GM12878 (cell line): ENCODE measurements at regions not wholly inside any gene's neighbourhood (a gene's known extent, or its start where the extent isn't known, plus 50 kb on each side); places are given as distances from the start of the nearest gene placed in this dataset.

Source experiments
- ATAC-seq: fragments of 200-7000 bp; cut with Tn5 transposase; 3 replicates; pipeline ENCODE4 v1.9.1; 2020; ENCODE audit warnings: mild to moderate bottlenecking, moderate library complexity
- BruUV-seq: library from RNA; stranded (reverse); fragments of 400-500 nt; replicated peaks from 2 replicates; lab custom pipeline; 2021; lab: Mats Ljungman, UMichigan
- CTCF ChIA-PET: fragments of 300-600 bp; sonication (Branson Sonifier 250); formaldehyde crosslinking; extraction: SDS; loops from one replicate; lab custom pipeline; 2021; ENCODE audit warnings: inconsistent platforms; lab: Yijun Ruan, JAX
- POLR2A ChIA-PET: fragments of 350-600 bp; formaldehyde crosslinking; extraction: SDS; loops from one replicate; lab custom pipeline; 2021; ENCODE audit warnings: inconsistent platforms; lab: Charles Lee
- RAD21 ChIA-PET: fragments of 300-600 bp; sonication (Branson Sonifier 250); formaldehyde crosslinking; loops from one replicate; lab custom pipeline; 2023; ENCODE audit warnings: antibody characterized with exemption; ENCODE audit not compliant: unreplicated experiment; lab: Charles Lee
- SMC1A ChIA-PET: fragments of 300-600 bp; sonication (Branson Sonifier 250); formaldehyde crosslinking; loops from one replicate; lab custom pipeline; 2023; ENCODE audit not compliant: unreplicated experiment, uncharacterized antibody; lab: Charles Lee
- DNase-seq: peaks from one replicate; pipeline ENCODE4 v3.0.0-alpha.2; 2011; ENCODE audit warnings: low read depth, low spot score
- FAIRE-seq: peaks from 3 replicates; lab custom pipeline; 2011; peaks lifted over from hg19 to GRCh38; lab: Jason Lieb, UNC
- H2AFZ ChIP-seq: 2 replicates; pipeline ENCODE4 v1.6.0; 2011; ENCODE audit warnings: low read depth, low read length, control low read depth; ENCODE audit not compliant: control insufficient read depth
- H3K27ac ChIP-seq: 2 replicates; pipeline ENCODE4 v1.5.1; 2011; ENCODE audit warnings: control low read depth; ENCODE audit not compliant: control insufficient read depth, insufficient read depth
- H3K27me3 ChIP-seq, 2 experiments: replicated peaks in 1 of 2; 2 replicates each; pipeline versions ENCODE4 v1.6.0 to v1.6.1; 2011; ENCODE audit warnings: low read length in 1 of 2; ENCODE audit not compliant: control insufficient read depth in 2 of 2, insufficient read depth in 2 of 2
- H3K36me3 ChIP-seq, 2 experiments: 2 replicates each; pipeline ENCODE4 v1.5.1; 2011; ENCODE audit warnings: low read length in 1 of 2; ENCODE audit not compliant: control insufficient read depth in 2 of 2, insufficient read depth in 2 of 2
- H3K4me1 ChIP-seq: 2 replicates; pipeline ENCODE4 v1.6.1; 2011; ENCODE audit warnings: mild to moderate bottlenecking, low read length, moderate library complexity, mixed read lengths; ENCODE audit not compliant: control insufficient read depth, insufficient read depth
- H3K4me2 ChIP-seq: 2 replicates; pipeline ENCODE4 v1.6.0; 2011; ENCODE audit warnings: control low read depth; ENCODE audit not compliant: control insufficient read depth, insufficient read depth
- H3K4me3 ChIP-seq: fragments of 200-600 bp; sonication (generic); 2 replicates; pipeline ENCODE4 v1.5.1; 2016
- H3K79me2 ChIP-seq: 2 replicates; pipeline ENCODE4 v1.6.0; 2011; ENCODE audit warnings: low read length; ENCODE audit not compliant: control insufficient read depth, insufficient read depth
- H3K9ac ChIP-seq: 2 replicates; pipeline ENCODE4 v1.8.0; 2011; ENCODE audit warnings: low read length, control low read depth, mixed read lengths; ENCODE audit not compliant: control insufficient read depth, insufficient read depth
- H3K9me3 ChIP-seq: replicated peaks from 3 replicates; pipeline ENCODE4 v1.5.1; 2011; ENCODE audit warnings: mild to moderate bottlenecking, low read length; ENCODE audit not compliant: control insufficient read depth, insufficient read depth
- H4K20me1 ChIP-seq: 2 replicates; pipeline ENCODE4 v1.6.0; 2011; ENCODE audit not compliant: control insufficient read depth, insufficient read depth
- CHD1 ChIP-seq: IDR thresholded peaks from 2 replicates; pipeline ENCODE4 v1.6.1; 2012; ENCODE audit warnings: low read depth, low read length, improper control_type of control experiment
- KAT2A ChIP-seq: conservative IDR thresholded peaks from 2 replicates; pipeline ENCODE4 v1.6.1; 2011; ENCODE audit warnings: low read depth, low read length; ENCODE audit not compliant: control insufficient read depth
- MXI1 ChIP-seq: fragments of 150-350 bp; IDR thresholded peaks from 2 replicates; pipeline ENCODE4 v1.6.1; 2011; ENCODE audit warnings: low read depth, mild to moderate bottlenecking, inconsistent platforms, low read length, improper control_type of control experiment
- MYB ChIP-seq: fragments of 150-350 bp; IDR thresholded peaks from 2 replicates; pipeline ENCODE4 v1.6.1; 2014; ENCODE audit warnings: mild to moderate bottlenecking, low read depth, low read length, borderline replicate concordance
- MYC ChIP-seq: IDR thresholded peaks from 2 replicates; pipeline ENCODE4 v1.6.1; 2011; ENCODE audit warnings: mild to moderate bottlenecking, low read length, moderate library complexity, inconsistent platforms; ENCODE audit not compliant: insufficient read depth, insufficient replicate concordance, insufficient read length, severe bottlenecking
- SIX5 ChIP-seq: IDR thresholded peaks from 2 replicates; pipeline ENCODE4 v1.6.1; 2011; ENCODE audit warnings: mild to moderate bottlenecking, low read depth, low read length, moderate library complexity; ENCODE audit not compliant: severe bottlenecking
- SREBF1 ChIP-seq: IDR thresholded peaks from 2 replicates; pipeline ENCODE4 v1.6.1; 2012; ENCODE audit warnings: mild to moderate bottlenecking, low read length
- ZNF217 ChIP-seq: fragments of 450-650 bp; IDR thresholded peaks from 2 replicates; pipeline ENCODE4 v1.6.1; 2017; ENCODE audit warnings: antibody characterized with exemption, mild to moderate bottlenecking
- WGBS: methylation state at CpG from one replicate; pipeline ENCODE4 v1.1.6; 2016; ENCODE audit warnings: low lambda C conversion rate; ENCODE audit not compliant: insufficient replicate concordance, insufficient coverage; ENCODE audit errors: missing lambda C conversion rate; 5-methylcytosine and 5-hydroxymethylcytosine counted together
- in situ Hi-C: fragments of 300-500 bp; cut with MboI; formaldehyde crosslinking; loops from 9 replicates; pipeline ENCODE4 v1.14.3; 2018; ENCODE audit warnings: mixed read lengths
- intact Hi-C: fragments of 100-400 bp; cut with micrococcal nuclease; formaldehyde crosslinking; loops from one replicate; pipeline ENCODE4 v1.14.2; 2022; ENCODE audit not compliant: unreplicated experiment

DNA sequence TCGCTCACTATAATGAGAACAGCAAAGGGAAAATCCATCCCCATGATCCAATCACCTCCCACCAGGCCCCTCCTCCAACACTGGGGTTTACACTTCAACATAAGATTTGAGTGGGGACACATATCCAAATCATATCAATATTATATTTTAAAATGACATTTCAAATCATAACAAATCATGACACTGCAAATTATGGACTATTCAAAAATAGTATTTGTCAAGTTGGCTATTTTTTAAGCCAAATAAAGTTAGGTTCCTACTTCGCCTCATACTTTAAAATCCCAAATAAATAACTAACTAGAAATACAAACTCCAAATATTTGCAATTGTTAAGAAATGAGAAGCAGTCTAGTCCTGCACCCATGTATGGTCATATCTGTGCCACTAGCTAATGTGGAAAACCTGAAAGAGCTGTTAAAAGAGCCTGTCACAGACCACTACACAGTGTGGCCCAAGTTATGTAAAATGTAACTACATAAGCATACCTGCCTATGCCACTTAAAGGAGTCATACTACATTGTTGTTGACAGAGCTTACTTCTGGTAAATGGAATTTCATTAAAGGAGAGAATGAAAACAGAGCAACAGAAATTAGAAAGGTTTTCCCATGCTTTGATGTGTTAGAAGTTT is 334.7 kb upstream of the GULP1 start:
- ATAC-seq (no peak), DNase-seq (no peak), FAIRE-seq (no peak)
- Histone ChIP-seq H4K20me1 (no peaks in the 10 kb centered on the region), H3K79me2 (no peaks in the 10 kb centered on the region), H3K4me2 (no peak overlapping the region), H2AFZ (no peak overlapping the region), H3K27me3 (no peaks in the 10 kb centered on the region), H3K9ac (no peak overlapping the region), H3K4me1 (no peaks in the 10 kb centered on the region), H3K27ac (no peak overlapping the region), H3K9me3 (no peaks in the 10 kb centered on the region), H3K36me3 (no peaks in the 10 kb centered on the region), H3K4me3 (no peak overlapping the region)
- BruUV-seq = no TSS peak
- in situ Hi-C loops = no loop called here
- ChIA-PET SMC1A (no interaction called here), POLR2A (no interaction called here), RAD21 (no interaction called here), CTCF (no interaction called here)
- intact Hi-C loops = no loop called here
- TF ChIP-seq MYB = no peak
- no peak for TF ChIP-seq MYC
- no peak for TF ChIP-seq SREBF1
- no peak for TF ChIP-seq ZNF217
- no peak for TF ChIP-seq SIX5
- WGBS = 15% methylated on average over 2 of the region's 2 CpGs

DNA sequence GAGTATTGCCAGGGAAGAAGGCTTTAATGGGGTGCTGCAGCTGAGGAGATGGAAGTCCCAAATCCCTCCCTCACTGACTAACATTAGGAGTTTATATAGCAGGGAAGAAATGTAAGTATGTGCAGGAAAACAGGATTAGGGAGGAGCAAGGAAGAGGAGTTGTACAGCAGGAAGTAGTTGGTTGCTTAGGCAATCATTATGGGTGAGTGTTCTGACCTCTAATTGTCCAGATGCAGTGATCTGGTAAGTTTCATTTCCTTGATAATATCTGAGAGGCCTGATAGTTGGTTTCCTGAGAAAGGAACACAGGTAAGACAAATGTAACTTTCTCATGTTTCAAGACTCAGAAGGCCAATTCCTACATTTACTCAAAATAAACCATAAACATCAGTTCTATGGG is 331.9 kb upstream of the GULP1 start:
- no peaks in the 10 kb centered on the region for H3K9me3 ChIP-seq
- CTCF ChIA-PET = no interaction called here
- TF ChIP-seq KAT2A (no peak), MXI1 (no peak), CHD1 (no peak)
- TF ChIP-seq, all 136 proteins: peak for 0
- in situ Hi-C loops = no loop called here
- intact Hi-C loops = no loop called here
- SMC1A ChIA-PET = no interaction called here
- H3K27ac ChIP-seq = no peak overlapping the region
- H3K79me2 ChIP-seq = no peaks in the 10 kb centered on the region
- H2AFZ ChIP-seq = no peak overlapping the region
- RAD21 ChIA-PET = no interaction called here
- H3K9ac ChIP-seq = no peak overlapping the region
- DNase-seq (no peak), FAIRE-seq (peak; percentile 57), ATAC-seq (no peak)
- H3K36me3 ChIP-seq = no peaks in the 10 kb centered on the region
- no TSS peak for BruUV-seq
- H3K4me3 ChIP-seq = no peak overlapping the region
- H3K27me3 ChIP-seq = no peaks in the 10 kb centered on the region
- no peaks in the 10 kb centered on the region for H4K20me1 ChIP-seq
- no peaks in the 10 kb centered on the region for H3K4me1 ChIP-seq
- POLR2A ChIA-PET = no interaction called here
- no peak overlapping the region for H3K4me2 ChIP-seq
